Ecto neural progenitor cell (in vitro differentiated cells): ENCODE measurements at regions not wholly inside any gene's neighbourhood (a gene's known extent, or its start where the extent isn't known, plus 50 kb on each side); places are given as distances from the start of the nearest gene placed in this dataset.
"Not testable (repeated sequence)": the region's sequence is repeated elsewhere in the genome, so short reads cannot be mapped to it uniquely, and the experiment has no call there.

Experiments
- DNase-seq: peaks from one replicate; pipeline ENCODE4 v3.0.0-alpha.2; 2018; ENCODE audit warnings: low spot score

GRCh38 chr14:54256156-54256555 lies 140.7 kb upstream of the CDKN3 start:
- no peak for DNase-seq

- no peak for DNase-seq
These were observed 139.4 kb upstream of the CDKN3 start for GRCh38 chr14:54257424-54257823.

- no peak for DNase-seq
These were observed 138.4 kb upstream of the CDKN3 start for GRCh38 chr14:54258382-54258781.

GRCh38 chr14:54259821-54260220 lies 137.0 kb upstream of the CDKN3 start:
- DNase-seq: no peak

GRCh38 chr14:54261283-54261682 lies 135.5 kb upstream of the CDKN3 start:
- no peak for DNase-seq

- DNase-seq: not testable (repeated sequence)
These were observed 130.2 kb upstream of the CDKN3 start for GRCh38 chr14:54266616-54267015.

- DNase-seq: no peak
These were observed 129.6 kb upstream of the CDKN3 start for GRCh38 chr14:54267172-54267571.

- no peak for DNase-seq
These were observed 120.6 kb upstream of the CDKN3 start for GRCh38 chr14:54275997-54276725.

GRCh38 chr14:54278087-54278486 lies 118.7 kb upstream of the CDKN3 start:
- no peak for DNase-seq

GRCh38 chr14:54278665-54279295 lies 118.0 kb upstream of the CDKN3 start:
- DNase-seq: no peak

- no peak for DNase-seq
These were observed 114.0 kb upstream of the CDKN3 start for GRCh38 chr14:54282849-54283248.

GRCh38 chr14:54285030-54285429 lies 111.8 kb upstream of the CDKN3 start:
- no peak for DNase-seq

- DNase-seq: peak; percentile 64
These were observed 105.2 kb upstream of the CDKN3 start for GRCh38 chr14:54291491-54292191.

- DNase-seq: no peak
These were observed 102.0 kb upstream of the CDKN3 start for GRCh38 chr14:54294802-54295201.

- no peak for DNase-seq
These were observed 97.1 kb upstream of the CDKN3 start for GRCh38 chr14:54299410-54300363.

GRCh38 chr14:54300881-54301280 lies 95.9 kb upstream of the CDKN3 start:
- no peak for DNase-seq

GRCh38 chr14:54301359-54301758 lies 95.4 kb upstream of the CDKN3 start:
- no peak for DNase-seq

- no peak for DNase-seq
These were observed 90.0 kb upstream of the CDKN3 start for GRCh38 chr14:54306806-54307205.

- DNase-seq: no peak
These were observed 87.2 kb upstream of the CDKN3 start for GRCh38 chr14:54309615-54310014.

GRCh38 chr14:54310151-54310850 lies 86.5 kb upstream of the CDKN3 start:
- no peak for DNase-seq

- DNase-seq: no peak
These were observed 86.0 kb upstream of the CDKN3 start for GRCh38 chr14:54310851-54311228.
